ENCODE measurements at regions not wholly inside any gene's neighbourhood (a gene's known extent, or its start where the extent isn't known, plus 50 kb on each side); places are given as distances from the start of the nearest gene placed in this dataset.

DNA sequence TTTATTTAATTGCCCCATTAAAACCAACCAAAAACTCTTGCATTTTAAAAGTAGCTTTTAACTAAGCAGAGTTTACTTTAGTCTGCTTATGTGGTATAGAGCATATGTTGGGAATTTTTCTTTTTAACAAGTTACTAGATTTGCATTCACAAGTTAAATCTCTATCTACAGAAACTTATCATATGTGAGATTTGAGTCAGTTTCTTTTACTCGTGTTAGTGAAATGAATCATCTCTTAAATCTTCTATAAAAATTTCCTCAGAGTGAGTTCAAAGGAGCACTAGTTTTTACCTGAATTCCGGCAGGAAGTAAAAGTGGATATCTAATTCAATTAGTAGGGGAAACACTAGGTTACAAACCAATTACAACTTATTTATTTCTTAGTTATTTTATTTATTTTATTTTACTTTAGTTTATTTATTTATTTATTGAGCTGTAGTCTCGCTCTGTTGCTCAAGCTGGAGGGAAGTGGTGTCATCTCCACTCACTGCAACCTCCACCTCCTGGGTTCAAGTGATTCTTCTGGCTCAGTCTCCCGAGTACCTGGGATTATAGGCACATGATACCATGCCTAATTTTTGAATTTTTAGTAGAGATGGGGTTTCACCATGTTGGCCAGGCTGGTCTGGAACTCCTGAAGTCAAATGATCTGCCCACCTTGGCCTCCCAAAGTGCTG is 1609.6 kb upstream of the B3GALT2 start:
- ATAC-seq (no peak), DNase-seq (ENCODE audit: low read depth in 1 of 2, low spot score in 1 of 2) (no peak), FAIRE-seq (no peak)
- Histone ChIP-seq H3K4me2 (no peak overlapping the region), H3K9me3 (no peaks in the 10 kb centered on the region), H3K4me3 (no peak overlapping the region), H3K27ac (no peak overlapping the region), H3K4me1 (no peaks in the 10 kb centered on the region)
- ChIA-PET CTCF (no interaction called here), POLR2A (no interaction called here)
- WGBS (ENCODE audit: missing lambda C conversion rate), result 37% methylated on average over 4 of the region's 4 CpGs
- no peak for TF ChIP-seq HMGXB4 (CRISPR knock-in tag; IDR thresholded peaks at IDR 0.05; ENCODE audit: borderline replicate concordance)
- no peak for TF ChIP-seq TP53 (CRISPR knock-in tag; IDR thresholded peaks at IDR 0.05)
- no peak for TF ChIP-seq BCL3 (IDR thresholded peaks at IDR 0.05)

DNA sequence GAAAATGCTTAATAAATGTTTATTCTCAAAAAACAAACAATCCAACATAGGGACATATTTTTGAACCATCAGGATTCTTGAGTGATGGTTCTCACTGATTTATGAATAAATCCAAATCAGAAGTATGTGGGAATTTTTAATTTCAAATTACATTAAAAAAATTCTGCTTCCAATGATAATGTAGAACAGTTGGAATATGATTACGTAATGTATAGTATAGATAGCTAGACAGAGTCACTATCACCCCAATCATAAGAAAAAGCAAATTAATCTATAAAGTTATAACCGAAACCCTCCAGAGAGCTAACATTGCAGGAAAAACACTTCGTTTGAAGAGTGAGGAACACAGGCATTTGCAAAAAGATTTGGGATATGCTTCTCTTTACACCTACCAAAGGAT is 1600.6 kb upstream of the B3GALT2 start:
- CTCF ChIA-PET, result no interaction called here
- no peak for FAIRE-seq
- POLR2A ChIA-PET, result no interaction called here

More for the DNA sequence above, 1600.6 kb upstream of the B3GALT2 start:
- DNase-seq (ENCODE audit: low read depth in 1 of 2, low spot score in 1 of 2) (no peak), ATAC-seq (no peak)
- Histone ChIP-seq H3K27ac (no peak overlapping the region), H3K4me2 (no peak overlapping the region), H3K4me1 (no peaks in the 10 kb centered on the region), H3K4me3 (no peak overlapping the region), H3K9me3 (no peaks in the 10 kb centered on the region)
- 42% methylated on average over 3 of the region's 3 CpGs for WGBS (ENCODE audit: missing lambda C conversion rate)
- TF ChIP-seq POLR2A (IDR thresholded peaks at IDR 0.05; ENCODE audit: low read length) (no peak), EP300 (IDR thresholded peaks at IDR 0.05) (no peak), CBX2 (IDR thresholded peaks at IDR 0.05; ENCODE audit: borderline replicate concordance, low read depth) (no peak), MAZ (IDR thresholded peaks at IDR 0.05; ENCODE audit: borderline replicate concordance, low read depth, low read length) (no peak), RAD21 (conservative IDR thresholded peaks at IDR 0.05 in 1 of 2, IDR thresholded peaks at IDR 0.05 in 1 of 2) (no peak), ESRRA (IDR thresholded peaks at IDR 0.05; ENCODE audit: borderline replicate concordance, low read length) (no peak), EHF (CRISPR knock-in tag; IDR thresholded peaks at IDR 0.05) (no peak), HDAC2 (IDR thresholded peaks at IDR 0.05) (no peak), ZFP36 (IDR thresholded peaks at IDR 0.05; ENCODE audit: borderline replicate concordance, partially characterized antibody) (no peak), POLR2AphosphoS2 (conservative IDR thresholded peaks at IDR 0.05; ENCODE audit: low read length) (no peak), ZNF302 (CRISPR knock-in tag; IDR thresholded peaks at IDR 0.05) (no peak), BCL3 (IDR thresholded peaks at IDR 0.05) (no peak), HOXB13 (CRISPR knock-in tag; IDR thresholded peaks at IDR 0.05; ENCODE audit: low read depth) (no peak), RCOR1 (IDR thresholded peaks at IDR 0.05; ENCODE audit: low read depth, low read length) (no peak)
- TF ChIP-seq, protein P1, sequence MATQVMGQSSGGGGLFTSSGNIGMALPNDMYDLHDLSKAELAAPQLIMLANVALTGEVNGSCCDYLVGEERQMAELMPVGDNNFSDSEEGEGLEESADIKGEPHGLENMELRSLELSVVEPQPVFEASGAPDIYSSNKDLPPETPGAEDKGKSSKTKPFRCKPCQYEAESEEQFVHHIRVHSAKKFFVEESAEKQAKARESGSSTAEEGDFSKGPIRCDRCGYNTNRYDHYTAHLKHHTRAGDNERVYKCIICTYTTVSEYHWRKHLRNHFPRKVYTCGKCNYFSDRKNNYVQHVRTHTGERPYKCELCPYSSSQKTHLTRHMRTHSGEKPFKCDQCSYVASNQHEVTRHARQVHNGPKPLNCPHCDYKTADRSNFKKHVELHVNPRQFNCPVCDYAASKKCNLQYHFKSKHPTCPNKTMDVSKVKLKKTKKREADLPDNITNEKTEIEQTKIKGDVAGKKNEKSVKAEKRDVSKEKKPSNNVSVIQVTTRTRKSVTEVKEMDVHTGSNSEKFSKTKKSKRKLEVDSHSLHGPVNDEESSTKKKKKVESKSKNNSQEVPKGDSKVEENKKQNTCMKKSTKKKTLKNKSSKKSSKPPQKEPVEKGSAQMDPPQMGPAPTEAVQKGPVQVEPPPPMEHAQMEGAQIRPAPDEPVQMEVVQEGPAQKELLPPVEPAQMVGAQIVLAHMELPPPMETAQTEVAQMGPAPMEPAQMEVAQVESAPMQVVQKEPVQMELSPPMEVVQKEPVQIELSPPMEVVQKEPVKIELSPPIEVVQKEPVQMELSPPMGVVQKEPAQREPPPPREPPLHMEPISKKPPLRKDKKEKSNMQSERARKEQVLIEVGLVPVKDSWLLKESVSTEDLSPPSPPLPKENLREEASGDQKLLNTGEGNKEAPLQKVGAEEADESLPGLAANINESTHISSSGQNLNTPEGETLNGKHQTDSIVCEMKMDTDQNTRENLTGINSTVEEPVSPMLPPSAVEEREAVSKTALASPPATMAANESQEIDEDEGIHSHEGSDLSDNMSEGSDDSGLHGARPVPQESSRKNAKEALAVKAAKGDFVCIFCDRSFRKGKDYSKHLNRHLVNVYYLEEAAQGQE (IDR thresholded peaks at IDR 0.05), result no peak
- TF ChIP-seq, protein P2, sequence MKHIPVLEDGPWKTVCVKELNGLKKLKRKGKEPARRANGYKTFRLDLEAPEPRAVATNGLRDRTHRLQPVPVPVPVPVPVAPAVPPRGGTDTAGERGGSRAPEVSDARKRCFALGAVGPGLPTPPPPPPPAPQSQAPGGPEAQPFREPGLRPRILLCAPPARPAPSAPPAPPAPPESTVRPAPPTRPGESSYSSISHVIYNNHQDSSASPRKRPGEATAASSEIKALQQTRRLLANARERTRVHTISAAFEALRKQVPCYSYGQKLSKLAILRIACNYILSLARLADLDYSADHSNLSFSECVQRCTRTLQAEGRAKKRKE (CRISPR knock-in tag; IDR thresholded peaks at IDR 0.05; ENCODE audit: low read depth), result no peak
- TF ChIP-seq, protein P3, sequence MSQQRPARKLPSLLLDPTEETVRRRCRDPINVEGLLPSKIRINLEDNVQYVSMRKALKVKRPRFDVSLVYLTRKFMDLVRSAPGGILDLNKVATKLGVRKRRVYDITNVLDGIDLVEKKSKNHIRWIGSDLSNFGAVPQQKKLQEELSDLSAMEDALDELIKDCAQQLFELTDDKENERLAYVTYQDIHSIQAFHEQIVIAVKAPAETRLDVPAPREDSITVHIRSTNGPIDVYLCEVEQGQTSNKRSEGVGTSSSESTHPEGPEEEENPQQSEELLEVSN (IDR thresholded peaks at IDR 0.05; ENCODE audit: borderline replicate concordance, low read depth), result no peak
- TF ChIP-seq, protein P4, sequence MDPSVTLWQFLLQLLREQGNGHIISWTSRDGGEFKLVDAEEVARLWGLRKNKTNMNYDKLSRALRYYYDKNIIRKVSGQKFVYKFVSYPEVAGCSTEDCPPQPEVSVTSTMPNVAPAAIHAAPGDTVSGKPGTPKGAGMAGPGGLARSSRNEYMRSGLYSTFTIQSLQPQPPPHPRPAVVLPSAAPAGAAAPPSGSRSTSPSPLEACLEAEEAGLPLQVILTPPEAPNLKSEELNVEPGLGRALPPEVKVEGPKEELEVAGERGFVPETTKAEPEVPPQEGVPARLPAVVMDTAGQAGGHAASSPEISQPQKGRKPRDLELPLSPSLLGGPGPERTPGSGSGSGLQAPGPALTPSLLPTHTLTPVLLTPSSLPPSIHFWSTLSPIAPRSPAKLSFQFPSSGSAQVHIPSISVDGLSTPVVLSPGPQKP (IDR thresholded peaks at IDR 0.05; ENCODE audit: low read depth, low read length), result no peak

Data from A549 (cell line).